HCT116 (cell line): ENCODE measurements at regions not wholly inside any gene's neighbourhood (a gene's known extent, or its start where the extent isn't known, plus 50 kb on each side); places are given as distances from the start of the nearest gene placed in this dataset.

ENCODE experiments used
- ATAC-seq: fragments of 200-7000 bp; cut with Tn5 transposase; 2 replicates; pipeline ENCODE4 v1.9.1; 2020; ENCODE audit warnings: mild to moderate bottlenecking, moderate library complexity
- BruUV-seq: library from RNA; stranded (reverse); fragments of 400-500 nt; replicated peaks from 2 replicates; lab custom pipeline; 2021; lab: Mats Ljungman, UMichigan
- CTCF ChIA-PET: fragments of 300-600 bp; sonication (Branson Sonifier 250); formaldehyde crosslinking; loops from one replicate; lab custom pipeline; 2021; ENCODE audit warnings: antibody characterized with exemption; lab: Charles Lee
- POLR2A ChIA-PET: fragments of 300-600, 350-600 bp; sonication (Branson Sonifier 250); formaldehyde crosslinking; loops from one replicate; lab custom pipeline; 2021; ENCODE audit warnings: antibody characterized with exemption; lab: Charles Lee
- RAD21 ChIA-PET, 2 experiments: fragments of 300-600 bp; sonication (Branson Sonifier 250); formaldehyde crosslinking; loops; one replicate each; lab custom pipeline; 2023; ENCODE audit warnings: low total read pairs in 2 of 2; ENCODE audit not compliant: uncharacterized antibody in 2 of 2, unreplicated experiment in 2 of 2, low non-redundant PET in 1 of 2; lab: Charles Lee
- DNase-seq: peaks from one replicate; pipeline ENCODE4 v3.0.0-alpha.2; 2010; ENCODE audit warnings: low read depth, low spot score
- H2AFZ ChIP-seq: fragments of 200-600 bp; shearing (Covaris generic), sonication (generic); 2 replicates; pipeline ENCODE4 v1.6.1; 2017; ENCODE audit warnings: low read depth, mixed run types, mixed read lengths, antibody characterized with exemption, low read length; ENCODE audit not compliant: poor library complexity, severe bottlenecking
- H3K27ac ChIP-seq: 2 replicates; pipeline ENCODE4 v1.5.1; 2012; ENCODE audit warnings: low read depth, low read length
- H3K27me3 ChIP-seq: fragments of 200-600 bp; sonication (generic); 2 replicates; pipeline ENCODE4 v1.6.1; 2016; ENCODE audit warnings: mixed run types, low read length, mixed read lengths; ENCODE audit not compliant: insufficient read depth
- H3K36me3 ChIP-seq, 2 experiments: fragments of 200-500 bp in 1 of 2; fragments of 200-600 bp in 1 of 2; sonication (Bioruptor generic) in 1 of 2; sonication (generic) in 1 of 2; 2 replicates each; pipeline versions ENCODE4 v1.5.1 to v1.6.1; 2014 to 2016; ENCODE audit warnings: low read length in 2 of 2, inconsistent platforms in 1 of 2, mixed read lengths in 1 of 2, mixed run types in 1 of 2; ENCODE audit not compliant: insufficient read depth in 2 of 2, control insufficient read depth in 1 of 2
- H3K4me1 ChIP-seq, 2 experiments: fragments of 200-600 bp in 1 of 2; sonication (generic) in 1 of 2; 2 replicates each; pipeline versions ENCODE4 v1.5.1 to v1.6.1; 2012 to 2017; ENCODE audit warnings: low read length in 2 of 2, inconsistent platforms in 1 of 2, mild to moderate bottlenecking in 1 of 2, mixed read lengths in 1 of 2, mixed run types in 1 of 2, moderate library complexity in 1 of 2; ENCODE audit not compliant: insufficient read depth in 2 of 2, control insufficient read depth in 1 of 2
- H3K4me2 ChIP-seq: fragments of 200-600 bp; sonication (generic); 2 replicates; pipeline ENCODE4 v1.6.1; 2017; ENCODE audit warnings: mixed run types, low read length, mixed read lengths
- H3K4me3 ChIP-seq, 2 experiments: fragments of 200-600 bp in 1 of 2; sonication (generic) in 1 of 2; replicated peaks in 1 of 2; 2 replicates each; pipeline ENCODE4 v1.5.1; 2011 to 2016; ENCODE audit warnings: low read length in 2 of 2, control low read depth in 1 of 2, low read depth in 1 of 2, mild to moderate bottlenecking in 1 of 2, mixed read lengths in 1 of 2, mixed run types in 1 of 2
- H3K79me2 ChIP-seq: fragments of 200-600 bp; sonication (generic); 2 replicates; pipeline ENCODE4 v1.6.1; 2017; ENCODE audit warnings: mild to moderate bottlenecking, mixed run types, low read length, moderate library complexity, mixed read lengths; ENCODE audit not compliant: insufficient read depth
- H3K9ac ChIP-seq: fragments of 200-600 bp; sonication (generic); 2 replicates; pipeline ENCODE4 v1.6.1; 2016; ENCODE audit warnings: low read length, mixed read lengths
- H3K9me2 ChIP-seq: fragments of 200-600 bp; sonication (generic), shearing (Covaris generic); 2 replicates; pipeline ENCODE4 v1.6.1; 2017; ENCODE audit warnings: mixed run types, mild to moderate bottlenecking, moderate library complexity; ENCODE audit not compliant: insufficient read depth
- H3K9me3 ChIP-seq, 2 experiments: fragments of 200-500 bp in 1 of 2; fragments of 200-600 bp in 1 of 2; sonication (Bioruptor generic) in 1 of 2; sonication (generic) in 1 of 2; 2 replicates each; pipeline ENCODE4 v1.6.1; 2014 to 2017; ENCODE audit warnings: low read length in 2 of 2, mixed read lengths in 2 of 2, inconsistent platforms in 1 of 2, low read depth in 1 of 2, mild to moderate bottlenecking in 1 of 2, mixed run types in 1 of 2, moderate library complexity in 1 of 2; ENCODE audit not compliant: control insufficient read depth in 1 of 2, insufficient read depth in 1 of 2
- H4K20me1 ChIP-seq: fragments of 200-600 bp; sonication (generic), shearing (Covaris generic); 2 replicates; pipeline ENCODE4 v1.6.1; 2017; ENCODE audit warnings: mixed run types, mild to moderate bottlenecking, moderate library complexity; ENCODE audit not compliant: insufficient read depth
- EGR1 ChIP-seq: IDR thresholded peaks from 2 replicates; pipeline ENCODE4 v1.6.1; 2012; ENCODE audit warnings: low read depth
- ELF1 ChIP-seq: IDR thresholded peaks from 2 replicates; pipeline ENCODE4 v1.6.1; 2012; ENCODE audit warnings: low read depth, borderline replicate concordance
- EZH2 ChIP-seq: fragments of 200-600 bp; sonication (generic); IDR thresholded peaks from 2 replicates; pipeline ENCODE4 v1.6.1; 2017; ENCODE audit warnings: antibody characterized with exemption, mixed run types
- EZH2phosphoT487 ChIP-seq: fragments of 200-600 bp; IDR thresholded peaks from 2 replicates; pipeline ENCODE4 v1.6.1; 2018; ENCODE audit warnings: antibody characterized with exemption, borderline replicate concordance
- JUND ChIP-seq: IDR thresholded peaks from 2 replicates; pipeline ENCODE4 v1.6.1; 2012
- POLR2A ChIP-seq: IDR thresholded peaks from 2 replicates; pipeline ENCODE4 v1.7.0; 2011; ENCODE audit warnings: borderline replicate concordance; ENCODE audit not compliant: insufficient read depth, insufficient read length; ENCODE audit errors: extremely low read depth
- POLR2AphosphoS5 ChIP-seq: IDR thresholded peaks from 2 replicates; pipeline ENCODE4 v1.6.1; 2011; ENCODE audit warnings: mild to moderate bottlenecking, low read depth, low read length, moderate library complexity
- RAD21 ChIP-seq: IDR thresholded peaks from 2 replicates; pipeline ENCODE4 v1.6.1; 2012; ENCODE audit warnings: low read depth, mild to moderate bottlenecking
- SP1 ChIP-seq: IDR thresholded peaks from 2 replicates; pipeline ENCODE4 v1.6.1; 2012; ENCODE audit warnings: low read depth
- SRF ChIP-seq: IDR thresholded peaks from 2 replicates; pipeline ENCODE4 v1.6.1; 2012; ENCODE audit warnings: low read depth
- TCF7L2 ChIP-seq: IDR thresholded peaks from 2 replicates; pipeline ENCODE4 v1.7.0; 2011; ENCODE audit warnings: borderline replicate concordance, inconsistent platforms; ENCODE audit not compliant: insufficient read depth, insufficient read length; ENCODE audit errors: extremely low read depth
- YY1 ChIP-seq: IDR thresholded peaks from 2 replicates; pipeline ENCODE4 v1.6.1; 2011; ENCODE audit warnings: low read length, low read depth, moderate library complexity, mild to moderate bottlenecking; ENCODE audit not compliant: insufficient replicate concordance; ENCODE audit errors: extremely low read depth
- ZFX ChIP-seq: fragments of 450-650 bp; IDR thresholded peaks from 2 replicates; pipeline ENCODE4 v1.6.1; 2017
- ZNF274 ChIP-seq: fragments of 200-500 bp; sonication (Bioruptor generic); IDR thresholded peaks from 2 replicates; pipeline ENCODE4 v1.6.1; 2014; ENCODE audit warnings: mild to moderate bottlenecking, low read depth, low read length, inconsistent platforms
- intact Hi-C: fragments of 100-400 bp; cut with micrococcal nuclease; formaldehyde crosslinking; loops from 2 replicates; pipeline ENCODE4 v1.10.0; 2022
- TF ChIP-seq, protein P1 (sequence below): IDR thresholded peaks from 2 replicates; pipeline ENCODE4 v1.6.1; 2012; ENCODE audit warnings: low read depth
- TF ChIP-seq, protein P2 (sequence below): IDR thresholded peaks from 2 replicates; pipeline ENCODE4 v1.6.1; 2011; ENCODE audit warnings: mild to moderate bottlenecking, low read length, moderate library complexity; ENCODE audit not compliant: insufficient replicate concordance; ENCODE audit errors: extremely low read depth
- TF ChIP-seq, protein P3 (sequence below): IDR thresholded peaks from 2 replicates; pipeline ENCODE4 v1.6.1; 2012
- TF ChIP-seq, protein P4 (sequence below): IDR thresholded peaks from 2 replicates; pipeline ENCODE4 v1.6.1; 2012

DNA sequence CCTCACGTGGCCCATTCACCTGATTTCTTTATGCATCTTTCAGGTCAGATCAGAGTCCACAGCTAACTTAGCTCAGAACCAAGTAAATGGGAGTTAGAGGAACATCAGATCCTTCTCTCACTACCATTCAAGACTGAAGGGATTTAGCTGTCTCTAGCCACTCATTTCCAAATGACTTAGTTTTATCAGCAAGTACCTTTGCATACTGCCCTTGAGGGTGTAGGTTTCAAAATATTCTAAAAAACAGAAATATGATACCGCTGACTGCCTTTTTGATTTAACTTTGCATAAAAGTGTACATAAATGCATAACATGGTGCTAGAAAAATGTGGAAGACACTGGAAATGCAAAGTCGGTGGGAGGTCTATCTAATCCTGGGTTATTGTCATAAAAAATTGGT is 500.6 kb upstream of the CHORDC1 start:
- intact Hi-C loops, result no loop called here
- RAD21 ChIA-PET, result no interaction called here
- no peak for ATAC-seq

More for the DNA sequence above, 500.6 kb upstream of the CHORDC1 start:
- POLR2A ChIA-PET, result no interaction called here
- no peak for DNase-seq
- Histone ChIP-seq H3K27ac (no peak overlapping the region), H3K4me1 (no peaks in the 10 kb centered on the region), H3K9ac (no peak overlapping the region), H3K27me3 (no peaks in the 10 kb centered on the region), H3K4me3 (no peak overlapping the region), H3K36me3 (no peaks in the 10 kb centered on the region), H2AFZ (no peak overlapping the region), H4K20me1 (no peaks in the 10 kb centered on the region), H3K9me2 (no peaks in the 10 kb centered on the region), H3K79me2 (no peaks in the 10 kb centered on the region), H3K4me2 (no peak overlapping the region), H3K9me3 (peaks cover 0 to 13% of the 10 kb centered on the region in 2 experiments; a peak in 1 of 4 replicates)
- no TSS peak for BruUV-seq
- TF ChIP-seq JUND (no peak), SP1 (no peak), EGR1 (no peak), EZH2 (no peak), POLR2AphosphoS5 (no peak), YY1 (no peak), RAD21 (no peak), ZFX (no peak), SRF (no peak), TCF7L2 (no peak), POLR2A (no peak), ELF1 (no peak), ZNF274 (no peak), EZH2phosphoT487 (no peak)
- TF ChIP-seq, protein P1, sequence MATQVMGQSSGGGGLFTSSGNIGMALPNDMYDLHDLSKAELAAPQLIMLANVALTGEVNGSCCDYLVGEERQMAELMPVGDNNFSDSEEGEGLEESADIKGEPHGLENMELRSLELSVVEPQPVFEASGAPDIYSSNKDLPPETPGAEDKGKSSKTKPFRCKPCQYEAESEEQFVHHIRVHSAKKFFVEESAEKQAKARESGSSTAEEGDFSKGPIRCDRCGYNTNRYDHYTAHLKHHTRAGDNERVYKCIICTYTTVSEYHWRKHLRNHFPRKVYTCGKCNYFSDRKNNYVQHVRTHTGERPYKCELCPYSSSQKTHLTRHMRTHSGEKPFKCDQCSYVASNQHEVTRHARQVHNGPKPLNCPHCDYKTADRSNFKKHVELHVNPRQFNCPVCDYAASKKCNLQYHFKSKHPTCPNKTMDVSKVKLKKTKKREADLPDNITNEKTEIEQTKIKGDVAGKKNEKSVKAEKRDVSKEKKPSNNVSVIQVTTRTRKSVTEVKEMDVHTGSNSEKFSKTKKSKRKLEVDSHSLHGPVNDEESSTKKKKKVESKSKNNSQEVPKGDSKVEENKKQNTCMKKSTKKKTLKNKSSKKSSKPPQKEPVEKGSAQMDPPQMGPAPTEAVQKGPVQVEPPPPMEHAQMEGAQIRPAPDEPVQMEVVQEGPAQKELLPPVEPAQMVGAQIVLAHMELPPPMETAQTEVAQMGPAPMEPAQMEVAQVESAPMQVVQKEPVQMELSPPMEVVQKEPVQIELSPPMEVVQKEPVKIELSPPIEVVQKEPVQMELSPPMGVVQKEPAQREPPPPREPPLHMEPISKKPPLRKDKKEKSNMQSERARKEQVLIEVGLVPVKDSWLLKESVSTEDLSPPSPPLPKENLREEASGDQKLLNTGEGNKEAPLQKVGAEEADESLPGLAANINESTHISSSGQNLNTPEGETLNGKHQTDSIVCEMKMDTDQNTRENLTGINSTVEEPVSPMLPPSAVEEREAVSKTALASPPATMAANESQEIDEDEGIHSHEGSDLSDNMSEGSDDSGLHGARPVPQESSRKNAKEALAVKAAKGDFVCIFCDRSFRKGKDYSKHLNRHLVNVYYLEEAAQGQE, result no peak
- TF ChIP-seq, protein P2, sequence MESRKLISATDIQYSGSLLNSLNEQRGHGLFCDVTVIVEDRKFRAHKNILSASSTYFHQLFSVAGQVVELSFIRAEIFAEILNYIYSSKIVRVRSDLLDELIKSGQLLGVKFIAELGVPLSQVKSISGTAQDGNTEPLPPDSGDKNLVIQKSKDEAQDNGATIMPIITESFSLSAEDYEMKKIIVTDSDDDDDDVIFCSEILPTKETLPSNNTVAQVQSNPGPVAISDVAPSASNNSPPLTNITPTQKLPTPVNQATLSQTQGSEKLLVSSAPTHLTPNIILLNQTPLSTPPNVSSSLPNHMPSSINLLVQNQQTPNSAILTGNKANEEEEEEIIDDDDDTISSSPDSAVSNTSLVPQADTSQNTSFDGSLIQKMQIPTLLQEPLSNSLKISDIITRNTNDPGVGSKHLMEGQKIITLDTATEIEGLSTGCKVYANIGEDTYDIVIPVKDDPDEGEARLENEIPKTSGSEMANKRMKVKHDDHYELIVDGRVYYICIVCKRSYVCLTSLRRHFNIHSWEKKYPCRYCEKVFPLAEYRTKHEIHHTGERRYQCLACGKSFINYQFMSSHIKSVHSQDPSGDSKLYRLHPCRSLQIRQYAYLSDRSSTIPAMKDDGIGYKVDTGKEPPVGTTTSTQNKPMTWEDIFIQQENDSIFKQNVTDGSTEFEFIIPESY, result no peak
- TF ChIP-seq, protein P3, sequence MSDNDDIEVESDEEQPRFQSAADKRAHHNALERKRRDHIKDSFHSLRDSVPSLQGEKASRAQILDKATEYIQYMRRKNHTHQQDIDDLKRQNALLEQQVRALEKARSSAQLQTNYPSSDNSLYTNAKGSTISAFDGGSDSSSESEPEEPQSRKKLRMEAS, result no peak
- TF ChIP-seq, protein P4, sequence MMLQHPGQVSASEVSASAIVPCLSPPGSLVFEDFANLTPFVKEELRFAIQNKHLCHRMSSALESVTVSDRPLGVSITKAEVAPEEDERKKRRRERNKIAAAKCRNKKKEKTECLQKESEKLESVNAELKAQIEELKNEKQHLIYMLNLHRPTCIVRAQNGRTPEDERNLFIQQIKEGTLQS, result no peak
- CTCF ChIA-PET, result no interaction called here
